K562 (cell line): ENCODE measurements at regions not wholly inside any gene's neighbourhood (a gene's known extent, or its start where the extent isn't known, plus 50 kb on each side); places are given as distances from the start of the nearest gene placed in this dataset.
"Not testable (repeated sequence)": the region's sequence is repeated elsewhere in the genome, so short reads cannot be mapped to it uniquely, and the experiment has no call there.

Source experiments
- ATAC-seq: fragments of 200-7000 bp; cut with Tn5 transposase; 3 replicates; pipeline ENCODE4 v1.9.1; 2020; ENCODE audit warnings: moderate library complexity
- BruUV-seq: library from RNA; stranded (reverse); fragments of 400-500 nt; replicated peaks from 2 replicates; lab custom pipeline; 2021; lab: Mats Ljungman, UMichigan
- CTCF ChIA-PET: fragments of 300-600 bp; formaldehyde crosslinking; extraction: SDS; loops from one replicate; lab custom pipeline; 2021; ENCODE audit warnings: low intra/inter-chr PET ratio; lab: Yijun Ruan, JAX
- POLR2A ChIA-PET: fragments of 300-600, 350-650 bp; sonication (Branson Sonifier 250); formaldehyde crosslinking; extraction: SDS; loops from one replicate; lab custom pipeline; 2021; ENCODE audit warnings: antibody characterized with exemption, inconsistent platforms; lab: Yijun Ruan, JAX
- DNase-seq, 4 experiments: peaks; one replicate each; pipeline versions ENCODE4 v3.0.0 to v3.0.0-alpha.2; 2011 to 2018; ENCODE audit warnings: low spot score in 3 of 4, mixed read lengths in 3 of 4; ENCODE audit errors: extremely low read depth in 1 of 4
- FAIRE-seq: peaks from 2 replicates; lab custom pipeline; 2011; peaks lifted over from hg19 to GRCh38; lab: Jason Lieb, UNC
- H2AFZ ChIP-seq: 2 replicates; pipeline ENCODE4 v1.6.0; 2011; ENCODE audit warnings: low read depth, low read length, control low read depth, inconsistent platforms
- H3K27ac ChIP-seq: fragments of 200-600 bp; 3 replicates; pipeline ENCODE4 v1.8.0; 2011; ENCODE audit warnings: low read depth, mild to moderate bottlenecking, control low read depth, inconsistent platforms, low read length, moderate library complexity, mixed read lengths; ENCODE audit errors: extremely low read depth
- H3K27me3 ChIP-seq, 2 experiments: fragments of 300-600 bp in 1 of 2; 2 replicates in 1 of 2; 3 replicates in 1 of 2; pipeline versions ENCODE4 v1.6.0 to v1.8.0; 2011; ENCODE audit warnings: inconsistent platforms in 2 of 2, low read length in 2 of 2, mild to moderate bottlenecking in 1 of 2, mixed read lengths in 1 of 2, moderate library complexity in 1 of 2; ENCODE audit not compliant: control insufficient read depth in 2 of 2, insufficient read depth in 2 of 2
- H3K36me3 ChIP-seq: fragments of 300-600 bp; 3 replicates; pipeline ENCODE4 v1.8.0; 2011; ENCODE audit warnings: mild to moderate bottlenecking, low read length, inconsistent platforms; ENCODE audit not compliant: control insufficient read depth, insufficient read depth
- H3K4me1 ChIP-seq, 2 experiments: fragments of 200-600 bp in 1 of 2; replicated peaks in 1 of 2; 2 replicates in 1 of 2; 3 replicates in 1 of 2; pipeline versions ENCODE4 v1.5.1 to v1.8.0; 2011; ENCODE audit warnings: inconsistent platforms in 2 of 2, low read length in 2 of 2, mild to moderate bottlenecking in 1 of 2, mixed read lengths in 1 of 2, moderate library complexity in 1 of 2; ENCODE audit not compliant: control insufficient read depth in 2 of 2, insufficient read depth in 2 of 2
- H3K4me2 ChIP-seq: 2 replicates; pipeline ENCODE4 v1.6.1; 2011; ENCODE audit warnings: low read length, control low read depth, inconsistent platforms, mixed read lengths; ENCODE audit not compliant: insufficient read depth
- H3K4me3 ChIP-seq: fragments of 200-600 bp; sonication (generic), shearing (Covaris generic); 2 replicates; pipeline ENCODE4 v1.5.1; 2016; ENCODE audit warnings: control low read depth, inconsistent platforms
- H3K79me2 ChIP-seq: fragments of 200-600 bp; 3 replicates; pipeline ENCODE4 v1.8.0; 2011; ENCODE audit warnings: low read length, inconsistent platforms; ENCODE audit not compliant: control insufficient read depth, insufficient read depth
- H3K9ac ChIP-seq, 2 experiments: 2 replicates each; pipeline versions ENCODE4 v1.6.0 to v1.6.1; 2011; ENCODE audit warnings: low read depth in 2 of 2, low read length in 2 of 2, control low read depth in 1 of 2, inconsistent platforms in 1 of 2, mild to moderate bottlenecking in 1 of 2, mixed read lengths in 1 of 2; ENCODE audit not compliant: insufficient read depth in 1 of 2
- H3K9me1 ChIP-seq: one replicate; pipeline ENCODE4 v1.6.0; 2011; ENCODE audit warnings: inconsistent platforms, mild to moderate bottlenecking, low read length, moderate library complexity; ENCODE audit not compliant: control insufficient read depth, insufficient read depth
- H3K9me3 ChIP-seq: replicated peaks from 2 replicates; pipeline ENCODE4 v1.5.1; 2011; ENCODE audit warnings: low read depth, low read length, inconsistent platforms; ENCODE audit not compliant: control insufficient read depth, insufficient read depth
- H4K20me1 ChIP-seq: replicated peaks from 2 replicates; pipeline ENCODE4 v1.6.1; 2011; ENCODE audit warnings: low read length, inconsistent platforms, mixed read lengths; ENCODE audit not compliant: control insufficient read depth, insufficient read depth
- THAP12 ChIP-seq: fragments of 250-450 bp; sonication (Bioruptor Pico); IDR thresholded peaks from 2 replicates; pipeline ENCODE4 v1.9.0; 2021; ENCODE audit warnings: mild to moderate bottlenecking, inconsistent platforms
- ZNF740 ChIP-seq, 3 experiments: fragments of 200-800 bp in 1 of 3; sonication (Bioruptor generic) in 1 of 3; sonication (generic) in 1 of 3; formaldehyde crosslinking in 1 of 3; IDR thresholded peaks; 2 replicates each; pipeline versions ENCODE4 v1.6.1 to v1.8.0; 2016 to 2022; ENCODE audit warnings: mild to moderate bottlenecking in 2 of 3, missing compliant biosample characterization in 2 of 3, missing genetic modification characterization in 2 of 3, missing genetic modification reagents in 1 of 3
- WGBS: fragments of 100-300 bp; shearing (Covaris generic); methylation state at CpG from one replicate; pipeline ENCODE4 v1.1.6; 2016; ENCODE audit warnings: low coverage, mixed read lengths; ENCODE audit not compliant: insufficient coverage; ENCODE audit errors: missing lambda C conversion rate; 5-methylcytosine and 5-hydroxymethylcytosine counted together
- in situ Hi-C: fragments of 300-500 bp; cut with MboI; formaldehyde crosslinking; loops from 4 replicates; pipeline ENCODE4 v1.15.0; 2018; ENCODE audit warnings: inconsistent platforms, mixed read lengths
- intact Hi-C: fragments of 100-400 bp; cut with micrococcal nuclease; formaldehyde crosslinking; loops from 2 replicates; pipeline ENCODE4 v1.14.2; 2022

- TF ChIP-seq THAP12 (CRISPR knock-in tag) (0 out of 2 replicates have a peak, but pooled peaks have one; percentile 47), ZNF740 (CRISPR knock-in tag; IDR thresholded peaks at IDR 0.05) (peak; percentile 55; the same call in 1 of the 2 replicates)
- H3K79me2 ChIP-seq; H4K20me1 ChIP-seq; H2AFZ ChIP-seq; H3K4me2 ChIP-seq; in situ Hi-C loops; H3K36me3 ChIP-seq; H3K4me3 ChIP-seq; intact Hi-C loops; DNase-seq; H3K27ac ChIP-seq; H3K27me3 ChIP-seq; H3K9ac ChIP-seq; H3K9me3 ChIP-seq; CTCF ChIA-PET; H3K9me1 ChIP-seq; FAIRE-seq; ATAC-seq; POLR2A ChIA-PET; BruUV-seq; TF ChIP-seq ZNF740 (tag; IDR thresholded peaks at IDR 0.05): not testable (repeated sequence)
- WGBS, result 66% methylated on average over 12 of the region's 19 CpGs
- H3K4me1 ChIP-seq, result peaks cover 0 to 10% of the 10 kb centered on the region in 2 experiments; a peak in 2 of 5 replicates
These were observed 1368.7 kb downstream of the CDH12 start for GRCh38 chr5:21484498-21484889.
